SJSA1 (cell line): ENCODE measurements at regions not wholly inside any gene's neighbourhood (a gene's known extent, or its start where the extent isn't known, plus 50 kb on each side); places are given as distances from the start of the nearest gene placed in this dataset.

Source experiments
- DNase-seq, 2 experiments: peaks; one replicate each; pipeline ENCODE4 v3.0.0-alpha.2; 2015 to 2020; ENCODE audit warnings: low spot score in 2 of 2, low read depth in 1 of 2
- H3K27ac ChIP-seq: fragments of 250-450 bp; sonication (Bioruptor Pico); 2 replicates; pipeline ENCODE4 v1.5.1; 2020; ENCODE audit warnings: mild to moderate bottlenecking, moderate library complexity
- H3K27me3 ChIP-seq: fragments of 250-450 bp; sonication (Bioruptor Pico); replicated peaks from 2 replicates; pipeline ENCODE4 v1.5.1; 2020; ENCODE audit warnings: mild to moderate bottlenecking, moderate library complexity
- H3K36me3 ChIP-seq: fragments of 250-450 bp; sonication (Bioruptor Pico); 2 replicates; pipeline ENCODE4 v1.5.1; 2020; ENCODE audit warnings: mild to moderate bottlenecking
- H3K4me1 ChIP-seq: fragments of 250-450 bp; sonication (Bioruptor Pico); replicated peaks from 2 replicates; pipeline ENCODE4 v1.6.1; 2021; ENCODE audit warnings: mild to moderate bottlenecking
- H3K4me3 ChIP-seq: fragments of 250-450 bp; sonication (Bioruptor Pico); 2 replicates; pipeline ENCODE4 v1.5.1; 2020; ENCODE audit warnings: mild to moderate bottlenecking
- H3K9me3 ChIP-seq: fragments of 250-450 bp; sonication (Bioruptor Pico); replicated peaks from 2 replicates; pipeline ENCODE4 v1.5.1; 2020; ENCODE audit warnings: mild to moderate bottlenecking

GRCh38 chr1:239025997-239026694 lies 360.2 kb upstream of the CHRM3 start:
- Histone ChIP-seq H3K36me3 (no peaks in the 10 kb centered on the region), H3K4me3 (no peak overlapping the region), H3K9me3 (peaks cover 3% of the 10 kb centered on the region; the same call in 1 of the 2 replicates), H3K27ac (no peak overlapping the region), H3K4me1 (no peaks in the 10 kb centered on the region), H3K27me3 (no peaks in the 10 kb centered on the region)
- no peak for DNase-seq

- DNase-seq: no peak
- Histone ChIP-seq H3K27ac (no peak overlapping the region), H3K9me3 (peaks cover 5% of the 10 kb centered on the region; the same call in 1 of the 2 replicates), H3K36me3 (no peaks in the 10 kb centered on the region), H3K4me3 (no peak overlapping the region), H3K27me3 (no peaks in the 10 kb centered on the region), H3K4me1 (no peaks in the 10 kb centered on the region)
Observed at GRCh38 chr1:239025223-239025622, 361.1 kb upstream of the CHRM3 start.

- Histone ChIP-seq H3K36me3 (no peaks in the 10 kb centered on the region), H3K9me3 (peaks cover 5% of the 10 kb centered on the region; the same call in 1 of the 2 replicates), H3K27ac (no peak overlapping the region), H3K4me3 (no peak overlapping the region), H3K27me3 (no peaks in the 10 kb centered on the region), H3K4me1 (no peaks in the 10 kb centered on the region)
- no peak for DNase-seq
Observed at GRCh38 chr1:239023732-239024360, 362.5 kb upstream of the CHRM3 start.

GRCh38 chr1:239016337-239016736 lies 370.0 kb upstream of the CHRM3 start:
- H3K36me3 ChIP-seq: no peaks in the 10 kb centered on the region

GRCh38 chr1:239011382-239011781 lies 375.0 kb upstream of the CHRM3 start:
- Histone ChIP-seq H3K9me3 (peaks cover 3% of the 10 kb centered on the region; the same call in 1 of the 2 replicates), H3K36me3 (no peaks in the 10 kb centered on the region), H3K4me1 (no peaks in the 10 kb centered on the region), H3K27ac (no peak overlapping the region), H3K4me3 (no peak overlapping the region), H3K27me3 (no peaks in the 10 kb centered on the region)
- DNase-seq: no peak

More at GRCh38 chr1:239016337-239016736, 370.0 kb upstream of the CHRM3 start:
- H3K27ac ChIP-seq: no peak overlapping the region
- no peaks in the 10 kb centered on the region for H3K27me3 ChIP-seq
- peaks cover 4% of the 10 kb centered on the region; the same call in 1 of the 2 replicates for H3K9me3 ChIP-seq
- H3K4me3 ChIP-seq: no peak overlapping the region
- no peaks in the 10 kb centered on the region for H3K4me1 ChIP-seq
- DNase-seq: no peak

- DNase-seq: no peak
- Histone ChIP-seq H3K4me1 (no peaks in the 10 kb centered on the region), H3K4me3 (no peak overlapping the region), H3K27ac (no peak overlapping the region), H3K9me3 (peaks cover 2% of the 10 kb centered on the region; the same call in 1 of the 2 replicates), H3K27me3 (no peaks in the 10 kb centered on the region), H3K36me3 (no peaks in the 10 kb centered on the region)
Observed at GRCh38 chr1:239008568-239008967, 377.8 kb upstream of the CHRM3 start.

- Histone ChIP-seq H3K27ac (no peak overlapping the region), H3K9me3 (peaks cover 2% of the 10 kb centered on the region; the same call in 1 of the 2 replicates), H3K4me1 (no peaks in the 10 kb centered on the region), H3K4me3 (no peak overlapping the region), H3K36me3 (no peaks in the 10 kb centered on the region), H3K27me3 (no peaks in the 10 kb centered on the region)
- DNase-seq: no peak
Observed at GRCh38 chr1:239006276-239006675, 380.1 kb upstream of the CHRM3 start.

- Histone ChIP-seq H3K27ac (no peak overlapping the region), H3K9me3 (peaks cover 6% of the 10 kb centered on the region)
- DNase-seq: no peak
Observed at GRCh38 chr1:238999944-239000343, 386.4 kb upstream of the CHRM3 start.

GRCh38 chr1:238998577-238998976 lies 387.8 kb upstream of the CHRM3 start:
- Histone ChIP-seq H3K4me1 (no peaks in the 10 kb centered on the region), H3K9me3 (peaks cover 6% of the 10 kb centered on the region), H3K4me3 (no peak overlapping the region), H3K36me3 (no peaks in the 10 kb centered on the region), H3K27me3 (no peaks in the 10 kb centered on the region), H3K27ac (no peak overlapping the region)
- no peak for DNase-seq

More at GRCh38 chr1:238999944-239000343, 386.4 kb upstream of the CHRM3 start:
- Histone ChIP-seq H3K27me3 (no peaks in the 10 kb centered on the region), H3K36me3 (no peaks in the 10 kb centered on the region), H3K4me1 (no peaks in the 10 kb centered on the region), H3K4me3 (no peak overlapping the region)

GRCh38 chr1:238991765-238992495 lies 394.4 kb upstream of the CHRM3 start:
- H3K4me1 ChIP-seq: no peaks in the 10 kb centered on the region
- H3K4me3 ChIP-seq: no peak overlapping the region
- no peak for DNase-seq
- H3K27ac ChIP-seq: no peak overlapping the region
- H3K27me3 ChIP-seq: no peaks in the 10 kb centered on the region
- no peaks in the 10 kb centered on the region for H3K36me3 ChIP-seq
- H3K9me3 ChIP-seq: no peaks in the 10 kb centered on the region

GRCh38 chr1:238985312-238985711 lies 401.1 kb upstream of the CHRM3 start:
- no peaks in the 10 kb centered on the region for H3K9me3 ChIP-seq
- H3K36me3 ChIP-seq: no peaks in the 10 kb centered on the region
- no peaks in the 10 kb centered on the region for H3K4me1 ChIP-seq
- H3K4me3 ChIP-seq: no peak overlapping the region
- no peak overlapping the region for H3K27ac ChIP-seq
- no peaks in the 10 kb centered on the region for H3K27me3 ChIP-seq
- DNase-seq: no peak

GRCh38 chr1:238982736-238983135 lies 403.6 kb upstream of the CHRM3 start:
- DNase-seq: no peak

GRCh38 chr1:238981317-238981933 lies 404.9 kb upstream of the CHRM3 start:
- 0 out of 2 replicates have a peak, but pooled peaks cover 3% of the 10 kb centered on the region for H3K9me3 ChIP-seq
- H3K4me3 ChIP-seq: no peak overlapping the region
- H3K4me1 ChIP-seq: no peaks in the 10 kb centered on the region
- H3K27me3 ChIP-seq: no peaks in the 10 kb centered on the region
- no peak overlapping the region for H3K27ac ChIP-seq
- H3K36me3 ChIP-seq: no peaks in the 10 kb centered on the region
- DNase-seq: no peak

More at GRCh38 chr1:238982736-238983135, 403.6 kb upstream of the CHRM3 start:
- Histone ChIP-seq H3K4me3 (no peak overlapping the region), H3K4me1 (no peaks in the 10 kb centered on the region), H3K36me3 (no peaks in the 10 kb centered on the region), H3K9me3 (0 out of 2 replicates have a peak, but pooled peaks cover 3% of the 10 kb centered on the region), H3K27ac (no peak overlapping the region), H3K27me3 (no peaks in the 10 kb centered on the region)
